HG03103 (cell line): ENCODE measurements at regions not wholly inside any gene's neighbourhood (a gene's known extent, or its start where the extent isn't known, plus 50 kb on each side); places are given as distances from the start of the nearest gene placed in this dataset.
"Not testable (repeated sequence)": the region's sequence is repeated elsewhere in the genome, so short reads cannot be mapped to it uniquely, and the experiment has no call there.

Experiments
- ATAC-seq: cut with Tn5 transposase; IDR thresholded peaks from one replicate; pipeline ENCODE4 v1.9.1; 2021; ENCODE audit warnings: low read depth; ENCODE audit not compliant: unreplicated experiment

DNA sequence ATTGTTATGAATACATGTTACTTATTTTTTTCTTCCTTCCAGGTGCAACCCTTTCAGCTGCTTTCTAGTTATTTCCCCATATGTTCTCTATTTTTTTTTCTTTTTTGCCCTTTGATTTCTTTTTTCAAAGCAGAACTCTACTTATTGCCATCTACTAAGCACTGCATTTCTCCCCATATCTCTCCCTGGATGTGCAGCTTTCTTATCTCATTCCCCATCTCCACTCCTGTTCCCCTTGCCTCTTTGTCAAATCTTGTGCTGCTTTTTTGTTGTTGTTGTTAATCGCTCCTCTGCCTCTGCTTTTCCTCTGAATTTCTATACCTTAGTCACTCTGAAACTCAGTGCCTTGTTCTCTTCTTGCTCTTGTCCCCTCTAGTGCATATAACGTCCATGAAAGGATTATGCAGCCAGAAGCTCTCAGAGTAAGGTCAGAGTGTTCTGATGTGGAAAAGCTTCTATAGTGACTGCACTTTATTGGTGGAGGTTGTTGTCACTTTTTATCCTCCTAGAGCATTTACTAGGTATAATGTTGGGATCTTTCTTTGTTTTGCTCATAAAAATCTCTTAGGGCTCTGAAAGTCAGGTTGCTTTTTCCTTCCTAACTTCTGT lies 51.1 kb upstream of the JADE1 start:
- ATAC-seq, result no peak

GRCh38 chr4:128757712-128758111 lies 51.8 kb upstream of the JADE1 start:
- no peak for ATAC-seq

GRCh38 chr4:128751354-128751753 lies 58.1 kb upstream of the JADE1 start:
- ATAC-seq, result no peak

DNA sequence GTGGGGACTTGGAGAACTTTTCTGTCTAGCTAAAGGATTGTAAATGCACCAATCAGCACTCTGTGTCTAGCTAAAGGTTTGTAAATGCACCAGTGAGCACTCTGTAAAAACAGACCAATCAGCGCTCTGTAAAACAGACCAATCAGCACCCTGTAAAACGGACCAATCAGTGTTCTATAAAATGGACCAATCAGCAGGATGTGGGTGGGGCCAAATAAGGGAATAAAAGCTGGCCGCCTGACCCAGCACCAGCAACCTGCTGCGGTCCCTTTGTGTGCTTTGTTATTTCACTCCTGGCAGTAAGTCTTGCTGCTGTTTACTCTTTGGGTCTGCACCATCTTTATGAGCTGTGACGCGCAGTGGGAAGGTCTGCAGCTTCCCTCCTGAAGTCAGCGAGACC lies 67.8 kb upstream of the JADE1 start:
- not testable (repeated sequence) for ATAC-seq

GRCh38 chr4:128737098-128737513 lies 72.4 kb upstream of the JADE1 start:
- no peak for ATAC-seq

- no peak for ATAC-seq
Observed at GRCh38 chr4:128735714-128736113, 73.8 kb upstream of the JADE1 start.

DNA sequence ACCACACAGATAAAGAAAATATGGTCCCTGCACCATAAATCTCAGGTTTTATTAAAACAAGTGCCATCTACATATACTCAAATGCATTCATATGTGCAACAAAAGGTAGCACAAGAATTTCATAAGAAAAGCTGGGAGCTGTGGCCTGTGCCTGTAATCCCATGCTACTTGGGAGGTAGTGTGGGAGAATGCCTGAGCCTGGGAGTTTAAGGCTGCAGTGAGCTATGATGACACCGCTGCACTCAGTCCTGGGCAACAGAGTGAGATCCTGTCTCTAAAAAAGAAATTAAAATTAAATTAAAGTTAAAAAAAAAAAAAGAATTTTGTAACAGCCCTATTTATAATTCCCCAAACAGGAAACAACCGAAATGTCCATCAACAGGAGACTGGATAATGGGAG lies 81.3 kb upstream of the JADE1 start:
- ATAC-seq, result no peak

- no peak for ATAC-seq
Observed at GRCh38 chr4:128727658-128728057, 81.8 kb upstream of the JADE1 start.

DNA sequence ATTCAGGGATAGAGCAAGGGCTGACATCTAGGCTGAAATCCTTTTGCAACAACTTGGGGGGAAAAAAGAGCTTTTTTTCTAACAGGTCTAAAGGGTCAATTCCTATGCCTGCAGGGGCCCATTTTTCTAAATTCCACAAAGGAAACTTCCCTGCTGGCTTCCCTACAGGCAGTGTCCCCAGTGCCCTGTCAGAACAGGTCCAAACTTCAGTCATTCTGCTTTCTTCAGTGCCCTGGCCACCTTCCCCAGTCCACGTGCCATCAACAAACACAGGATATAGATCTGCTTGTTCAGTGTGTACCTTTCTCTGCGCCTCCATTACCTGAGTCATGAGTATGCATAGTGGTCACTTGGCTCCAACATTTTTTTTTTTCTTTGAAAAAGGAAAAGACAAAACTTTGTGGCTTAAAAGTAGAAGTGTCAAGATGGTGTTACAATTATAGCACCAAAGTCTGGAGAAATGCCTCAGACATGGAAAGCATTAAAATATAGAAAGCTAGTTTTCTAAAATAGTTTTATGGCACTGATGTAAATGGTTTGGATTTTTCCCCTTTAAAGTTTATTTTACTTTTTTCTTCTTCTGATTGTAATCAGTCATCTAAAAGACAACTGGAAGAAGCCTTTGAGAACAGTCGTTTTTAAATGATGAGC lies 84.0 kb upstream of the JADE1 start:
- ATAC-seq, result no peak

DNA sequence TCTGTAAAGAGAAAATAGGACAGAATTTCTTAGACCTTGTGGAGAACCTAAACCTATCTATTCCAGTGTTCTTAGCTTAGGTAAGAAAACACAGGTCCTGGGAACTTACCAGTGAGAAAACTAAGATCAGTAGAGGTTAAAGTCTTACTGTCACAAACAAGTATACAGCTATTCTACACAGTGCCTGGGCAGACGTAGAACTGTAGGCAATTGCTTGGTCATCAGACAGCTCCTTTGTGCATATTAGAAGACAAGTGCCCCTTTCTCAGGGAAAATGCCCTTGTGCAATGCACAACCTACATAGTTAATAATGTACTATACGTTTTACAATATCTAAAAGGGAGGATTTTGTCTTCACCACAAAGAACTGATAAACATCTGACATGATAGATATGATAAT lies 86.6 kb upstream of the JADE1 start:
- no peak for ATAC-seq

DNA sequence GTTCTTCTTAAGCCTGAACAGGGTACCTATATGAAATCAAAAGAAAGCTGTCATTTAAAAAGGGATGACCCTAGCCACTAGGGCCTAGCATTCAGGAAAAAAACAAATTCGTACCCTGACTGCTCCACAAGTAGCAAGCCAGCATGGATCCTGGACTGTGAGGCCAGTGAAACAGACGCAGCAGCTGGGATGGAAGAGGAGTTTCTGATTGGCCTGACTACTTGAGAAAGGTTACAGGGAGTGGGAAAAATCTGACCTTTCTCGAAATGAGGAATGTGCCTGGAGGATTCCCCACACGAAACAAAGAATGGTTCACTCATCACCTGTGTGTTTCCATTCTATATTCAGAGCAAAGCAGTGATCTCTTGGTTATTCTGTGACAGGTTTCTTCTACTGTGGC lies 87.6 kb upstream of the JADE1 start:
- no peak for ATAC-seq

GRCh38 chr4:128720270-128720669 lies 89.2 kb upstream of the JADE1 start:
- no peak for ATAC-seq

GRCh38 chr4:128718768-128719167 lies 90.7 kb upstream of the JADE1 start:
- no peak for ATAC-seq

DNA sequence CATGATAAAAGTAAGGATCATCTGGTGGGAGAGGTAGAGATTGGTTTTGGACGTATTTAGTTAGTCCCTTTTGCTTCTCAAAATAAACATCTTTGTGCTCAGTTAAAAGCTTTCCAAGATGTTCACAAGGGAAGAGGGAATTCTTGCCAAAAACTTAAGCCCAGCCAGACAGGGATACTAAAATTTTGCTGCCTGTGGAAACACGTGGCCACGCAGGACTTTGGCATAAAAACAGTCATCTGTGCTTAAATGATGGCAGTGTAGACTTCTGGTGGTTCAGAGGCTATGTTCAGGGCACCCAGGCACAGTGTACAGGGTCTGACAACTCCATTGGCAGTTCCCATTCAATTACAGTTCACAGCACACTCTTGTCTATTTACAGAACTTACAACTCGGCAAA lies 93.2 kb upstream of the JADE1 start:
- ATAC-seq, result no peak

DNA sequence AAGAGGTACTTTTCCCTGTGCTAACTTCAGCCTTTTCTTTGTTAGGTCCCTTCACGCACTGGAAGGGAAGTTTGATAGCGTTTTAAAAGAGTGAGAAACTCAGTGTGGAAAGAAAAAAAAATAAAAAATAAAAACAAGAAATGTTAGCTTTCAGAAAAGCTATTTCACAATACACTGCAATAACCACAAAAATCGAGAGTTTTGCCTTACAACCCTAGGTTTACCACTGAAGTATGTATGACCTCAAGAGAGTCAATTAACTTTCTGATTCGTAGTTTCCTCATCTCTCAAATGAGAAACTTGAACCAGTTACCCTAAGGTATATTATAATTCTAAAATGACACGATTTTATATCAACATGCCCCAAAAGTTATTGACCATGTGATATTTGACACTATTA lies 93.9 kb upstream of the JADE1 start:
- no peak for ATAC-seq

GRCh38 chr4:128711361-128711760 lies 98.1 kb upstream of the JADE1 start:
- ATAC-seq, result no peak

GRCh38 chr4:128709268-128709667 lies 100.2 kb upstream of the JADE1 start:
- ATAC-seq, result no peak

GRCh38 chr4:128707864-128708263 lies 101.6 kb upstream of the JADE1 start:
- ATAC-seq, result no peak

- ATAC-seq, result no peak
Observed at GRCh38 chr4:128703948-128704347, 105.6 kb upstream of the JADE1 start.

DNA sequence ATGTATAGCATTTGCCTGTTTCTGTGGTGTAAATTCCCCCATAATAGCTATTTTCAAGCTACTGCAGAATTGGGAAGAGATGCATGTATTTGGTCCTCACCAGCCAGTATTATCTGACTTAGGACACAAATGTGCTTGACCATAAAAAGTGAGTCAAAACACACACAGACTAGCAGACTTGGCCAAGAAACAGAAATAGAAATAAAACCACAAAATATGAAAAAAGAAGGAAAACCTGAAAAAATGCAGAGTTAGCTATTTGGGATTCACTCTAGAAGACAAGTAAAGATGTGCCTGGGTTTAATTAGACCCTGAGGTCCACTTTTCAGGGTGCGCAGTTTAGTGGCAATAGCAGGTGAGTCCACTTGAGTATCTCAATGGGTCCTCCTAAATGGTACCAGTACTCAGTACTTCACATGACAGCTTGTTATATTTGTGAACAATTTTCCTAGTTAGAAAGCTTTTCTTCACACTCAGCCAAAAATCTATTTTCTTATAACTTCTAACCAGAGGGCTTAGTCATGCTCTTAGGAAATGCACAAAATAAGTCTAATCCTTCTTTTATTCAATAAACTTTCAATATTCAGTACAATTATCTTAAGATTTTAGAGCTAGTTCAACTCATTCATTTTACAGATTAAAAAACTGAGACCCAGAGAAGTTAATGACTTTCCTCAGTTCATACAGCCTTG lies 108.7 kb upstream of the JADE1 start:
- no peak for ATAC-seq

- no peak for ATAC-seq
Observed at GRCh38 chr4:128698386-128698785, 111.1 kb upstream of the JADE1 start.

DNA sequence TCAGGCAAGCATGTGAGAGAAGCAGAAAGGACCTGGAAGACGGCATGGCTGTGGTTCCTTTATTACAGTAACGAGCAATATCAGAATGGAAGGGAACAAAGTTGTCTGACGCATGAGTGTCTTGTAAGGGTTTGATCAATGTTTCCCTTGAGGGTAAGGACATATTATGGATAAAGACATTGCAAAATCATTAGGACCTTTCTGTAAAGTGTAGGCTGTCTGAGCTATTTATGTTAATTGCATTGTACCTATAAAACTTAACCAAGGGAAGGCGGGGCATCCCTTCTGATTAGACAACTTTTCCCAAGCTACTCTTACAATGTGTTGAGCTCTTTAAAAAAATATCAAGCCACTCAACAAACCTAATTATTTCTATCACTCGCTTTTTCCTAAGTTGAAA lies 112.2 kb upstream of the JADE1 start:
- ATAC-seq, result no peak
